ENCODE measurements at regions not wholly inside any gene's neighbourhood (a gene's known extent, or its start where the extent isn't known, plus 50 kb on each side); places are given as distances from the start of the nearest gene placed in this dataset.
A peak's percentile ranks its signal among the peaks of the same experiment; 100 is the strongest.
"Not testable (repeated sequence)": the region's sequence is repeated elsewhere in the genome, so short reads cannot be mapped to it uniquely, and the experiment has no call there.

- no peak for DNase-seq (ENCODE audit: low spot score)
Observed at GRCh38 chr1:98575955-98576354, 85.6 kb upstream of the SNX7 start.

DNA sequence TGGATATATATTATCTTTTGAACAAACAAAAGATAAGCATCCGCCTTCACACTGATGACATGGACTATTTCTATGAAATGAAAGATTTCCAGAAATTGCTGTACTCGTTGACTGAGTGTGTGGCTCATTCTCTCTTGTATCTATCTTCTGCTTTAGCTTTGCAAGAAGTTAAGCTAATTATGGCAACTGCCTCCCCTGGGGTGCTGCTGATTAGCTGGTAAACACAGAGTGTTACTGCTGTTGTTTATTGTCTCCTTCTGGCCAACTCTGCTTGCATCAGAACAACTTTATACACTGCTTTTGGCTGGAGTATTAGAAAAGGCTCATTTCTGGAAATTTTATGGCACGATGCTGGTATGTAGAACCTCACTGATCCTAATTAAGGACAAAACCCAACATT lies 95.6 kb upstream of the SNX7 start:
- DNase-seq (ENCODE audit: low spot score) = no peak

GRCh38 chr1:98559291-98559690 lies 102.2 kb upstream of the SNX7 start:
- no peak for DNase-seq (ENCODE audit: low spot score)

DNA sequence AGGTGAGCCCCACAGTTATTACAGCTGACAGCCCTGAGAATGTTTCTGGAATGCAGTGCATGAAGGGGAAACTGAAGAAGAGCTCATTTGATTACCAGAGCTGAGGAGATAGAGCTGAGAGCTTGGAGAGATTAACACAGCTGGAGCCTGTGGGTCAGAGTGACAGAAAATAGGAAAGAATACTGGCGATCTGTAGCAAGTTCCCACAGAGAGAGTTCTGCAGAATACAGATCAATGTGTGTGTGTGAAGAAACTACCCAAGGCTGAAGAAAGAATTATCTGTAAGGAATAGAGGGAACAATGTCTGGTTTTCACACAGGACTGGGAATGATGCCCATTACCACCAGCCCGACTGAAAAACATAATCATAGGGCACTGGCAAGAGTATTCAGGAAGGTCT lies 103.6 kb upstream of the SNX7 start:
- no peak for DNase-seq (ENCODE audit: low spot score)

- DNase-seq (ENCODE audit: low spot score) = peak; percentile 23
Observed at GRCh38 chr1:98556521-98557158, 104.9 kb upstream of the SNX7 start.

GRCh38 chr1:98555814-98556213 lies 105.7 kb upstream of the SNX7 start:
- no peak for DNase-seq (ENCODE audit: low spot score)

GRCh38 chr1:98552576-98553074 lies 108.9 kb upstream of the SNX7 start:
- not testable (repeated sequence) for DNase-seq (ENCODE audit: low spot score)

DNA sequence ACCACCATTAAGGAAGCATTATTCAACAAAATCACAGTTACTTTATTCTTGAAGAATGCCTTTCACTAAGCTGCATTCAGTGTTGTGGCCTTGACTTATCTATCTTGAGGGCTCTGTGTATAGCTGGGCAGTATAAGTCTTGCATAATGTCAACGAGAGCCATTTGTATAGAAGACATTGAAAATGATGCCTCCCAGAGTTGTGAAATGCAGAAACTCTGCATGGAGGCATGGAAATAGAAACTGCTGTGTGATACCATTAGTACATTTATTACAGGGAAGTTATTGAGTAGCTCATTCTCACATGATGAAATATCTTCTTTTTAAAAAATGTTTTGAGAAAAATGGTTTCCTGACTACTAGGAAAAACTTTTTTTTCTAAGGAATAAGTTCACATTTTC lies 111.4 kb upstream of the SNX7 start:
- no peak for DNase-seq (ENCODE audit: low spot score)

GRCh38 chr1:98546319-98546718 lies 115.2 kb upstream of the SNX7 start:
- DNase-seq (ENCODE audit: low spot score) = no peak

DNA sequence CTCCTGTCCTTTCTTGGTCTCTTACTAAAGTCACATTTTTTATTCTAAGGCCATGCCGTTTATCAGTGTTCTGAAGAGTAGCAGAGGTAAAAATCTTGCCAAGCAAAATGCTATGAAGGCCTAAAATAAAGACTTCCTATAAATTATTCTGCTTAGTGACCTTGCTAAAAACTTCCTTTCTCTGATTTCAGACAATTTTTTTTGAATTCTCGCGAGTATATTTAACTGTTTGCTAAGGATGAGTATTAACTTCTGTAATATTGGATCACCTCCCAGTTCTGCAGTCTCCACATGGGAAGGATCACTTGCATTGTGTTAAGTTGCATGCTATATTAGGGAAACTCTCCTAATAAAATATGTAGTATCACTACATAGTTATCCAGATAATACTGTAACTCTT lies 123.4 kb upstream of the SNX7 start:
- DNase-seq (ENCODE audit: low spot score) = no peak

DNA sequence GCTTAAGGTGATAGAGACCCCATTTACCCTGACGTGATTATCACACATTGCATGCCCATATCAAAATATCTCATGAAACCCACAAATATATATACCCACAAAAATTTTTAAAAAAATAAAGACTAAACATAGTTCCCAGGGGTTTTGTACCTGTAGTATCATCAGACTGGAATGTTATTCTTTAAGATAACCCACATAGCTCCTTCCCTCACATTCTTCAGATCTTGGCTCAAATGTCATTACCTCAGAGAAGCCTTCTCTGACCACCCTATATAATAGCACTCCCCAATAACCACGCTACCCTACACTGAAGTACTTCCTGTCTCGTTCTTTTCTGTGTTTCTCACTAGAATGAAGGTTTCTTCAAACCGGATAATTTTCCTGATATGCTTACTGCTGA lies 138.3 kb upstream of the SNX7 start:
- DNase-seq (ENCODE audit: low spot score) = peak; percentile 40

DNA sequence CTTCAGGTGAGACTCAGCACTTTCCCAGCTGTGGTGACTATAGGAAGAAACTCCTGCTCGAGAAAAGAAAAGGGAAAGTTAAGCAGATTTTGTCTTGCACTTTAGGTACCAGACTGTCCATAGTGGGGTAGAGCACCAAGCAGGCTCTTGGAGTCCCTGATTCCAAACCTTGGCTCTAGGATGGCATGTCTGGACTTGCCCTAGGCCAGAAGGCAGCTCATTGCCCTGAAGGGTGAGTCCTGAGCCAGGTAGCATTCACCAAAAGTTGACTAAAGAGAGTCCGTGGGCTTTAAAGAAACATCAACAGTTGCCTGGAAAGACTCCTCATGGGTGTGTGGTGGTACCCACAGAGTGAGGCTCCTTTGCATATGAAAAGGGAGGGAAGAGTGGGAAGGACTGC lies 145.2 kb upstream of the SNX7 start:
- no peak for DNase-seq (ENCODE audit: low spot score)

DNA sequence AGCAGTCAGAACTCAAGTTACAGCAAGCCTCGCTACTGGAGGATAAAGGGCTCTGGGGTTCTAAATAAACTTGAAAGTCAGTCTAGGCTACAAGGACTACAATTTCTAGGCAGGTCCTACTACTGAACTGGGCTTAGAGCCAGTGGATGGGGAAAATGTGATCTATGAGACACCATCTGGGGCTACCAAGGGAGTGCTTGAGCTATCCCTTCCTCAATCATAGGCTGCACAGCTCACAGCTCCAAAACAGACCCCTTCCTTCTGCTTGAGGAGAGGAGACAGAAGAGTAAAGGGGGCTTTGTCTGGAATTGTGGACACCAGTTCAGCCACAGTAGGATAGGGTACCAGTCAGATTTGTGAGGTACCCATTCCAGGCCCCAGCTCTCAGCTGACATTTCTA lies 145.8 kb upstream of the SNX7 start:
- no peak for DNase-seq (ENCODE audit: low spot score)

DNA sequence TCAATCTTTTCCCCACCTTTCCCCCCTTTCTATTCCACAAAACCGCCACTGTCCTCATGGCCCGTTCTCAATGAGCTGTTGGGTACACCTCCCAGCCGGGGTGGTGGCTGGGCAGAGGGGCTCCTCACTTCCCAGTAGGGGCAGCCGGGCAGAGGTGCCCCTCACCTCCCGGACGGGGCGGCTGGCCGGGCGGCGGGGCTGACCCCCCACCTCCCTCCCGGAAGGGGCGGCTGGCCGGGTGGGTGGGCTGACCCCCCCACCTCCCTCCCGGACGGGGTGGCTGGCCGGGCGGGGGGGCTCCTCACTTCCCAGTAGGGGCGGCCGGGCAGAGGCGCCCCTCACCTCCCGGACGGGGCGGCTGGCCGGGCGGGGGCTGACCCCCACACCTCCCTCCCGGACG lies 149.3 kb upstream of the SNX7 start:
- not testable (repeated sequence) for DNase-seq (ENCODE audit: low spot score)

GRCh38 chr1:98503771-98504170 lies 157.8 kb upstream of the SNX7 start:
- no peak for DNase-seq (ENCODE audit: low spot score)

DNA sequence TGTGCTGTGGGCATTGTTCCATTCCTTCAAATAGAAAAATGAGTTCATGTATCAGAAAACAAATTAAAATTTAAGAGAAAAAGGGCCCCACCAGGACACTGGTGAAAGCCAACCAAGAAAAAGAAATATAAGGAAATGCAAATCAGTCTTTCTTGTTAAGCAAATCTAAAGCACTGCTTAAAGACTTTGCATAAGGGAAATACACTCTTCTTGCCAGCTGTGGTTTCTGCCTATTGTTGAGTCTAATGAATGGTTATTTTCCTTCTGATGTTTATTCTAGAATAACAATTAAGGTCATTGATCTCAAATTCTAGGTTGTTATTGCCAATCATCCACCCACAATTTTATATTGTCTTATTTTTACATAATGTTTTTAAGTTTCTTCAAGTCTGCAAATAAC lies 158.6 kb upstream of the SNX7 start:
- DNase-seq (ENCODE audit: low spot score) = no peak

DNA sequence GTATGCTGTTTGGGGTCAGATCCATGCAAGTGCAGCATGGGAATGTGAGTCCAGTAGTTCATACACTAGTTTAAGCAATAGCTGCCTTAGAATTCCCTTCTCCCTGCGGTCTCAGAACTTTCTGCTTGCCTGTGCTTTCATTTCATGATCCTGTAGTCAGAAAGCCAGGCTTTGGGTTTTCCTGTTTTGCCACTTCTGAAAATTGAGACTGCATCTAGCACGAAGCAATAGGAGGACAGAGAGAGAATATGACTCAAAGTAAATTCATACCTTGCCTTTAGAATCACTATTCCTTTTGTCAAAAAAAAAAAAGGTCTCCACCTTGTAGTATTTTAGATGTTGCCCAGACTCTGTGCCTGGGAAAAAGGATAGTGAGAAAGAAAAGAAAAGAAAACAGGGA lies 161.2 kb upstream of the SNX7 start:
- no peak for DNase-seq (ENCODE audit: low spot score)

DNA sequence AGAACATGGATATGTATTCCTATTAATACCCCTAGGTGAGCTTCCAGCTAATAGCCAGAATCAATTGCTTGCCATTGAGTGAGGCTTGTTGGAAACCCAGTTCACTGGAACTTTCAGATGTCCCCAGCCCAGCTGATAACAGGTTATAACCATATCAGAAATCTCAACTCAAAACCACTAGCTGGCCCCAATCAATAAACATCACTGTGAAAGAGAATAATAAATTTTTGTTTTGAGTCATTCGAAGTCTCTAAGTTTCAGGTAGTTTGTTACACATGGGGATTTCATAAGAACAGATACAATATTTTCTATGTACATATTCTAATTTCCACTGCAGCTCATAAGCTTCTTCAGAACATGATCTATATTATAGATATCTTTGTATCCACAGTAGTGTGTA lies 162.9 kb upstream of the SNX7 start:
- DNase-seq (ENCODE audit: low spot score) = no peak

DNA sequence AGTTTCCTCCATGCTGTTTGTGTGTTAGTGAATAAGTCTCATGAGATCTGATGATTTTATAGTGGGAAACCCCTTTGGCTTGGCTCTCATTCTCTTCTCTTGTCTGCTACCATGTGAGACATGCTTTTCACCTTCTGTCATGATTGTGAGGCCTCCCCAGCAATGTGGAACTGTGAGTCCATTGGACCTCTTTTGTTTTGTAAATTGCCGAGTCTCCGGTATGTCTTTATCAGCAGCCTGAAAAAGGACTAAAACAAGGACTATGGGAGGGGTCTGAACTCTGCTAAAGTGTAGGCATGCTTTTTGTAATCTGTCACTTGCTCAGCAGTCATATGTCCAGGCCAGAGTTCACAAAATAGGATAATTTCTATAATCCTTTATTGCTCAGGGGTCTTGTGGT lies 164.0 kb upstream of the SNX7 start:
- no peak for DNase-seq (ENCODE audit: low spot score)

DNA sequence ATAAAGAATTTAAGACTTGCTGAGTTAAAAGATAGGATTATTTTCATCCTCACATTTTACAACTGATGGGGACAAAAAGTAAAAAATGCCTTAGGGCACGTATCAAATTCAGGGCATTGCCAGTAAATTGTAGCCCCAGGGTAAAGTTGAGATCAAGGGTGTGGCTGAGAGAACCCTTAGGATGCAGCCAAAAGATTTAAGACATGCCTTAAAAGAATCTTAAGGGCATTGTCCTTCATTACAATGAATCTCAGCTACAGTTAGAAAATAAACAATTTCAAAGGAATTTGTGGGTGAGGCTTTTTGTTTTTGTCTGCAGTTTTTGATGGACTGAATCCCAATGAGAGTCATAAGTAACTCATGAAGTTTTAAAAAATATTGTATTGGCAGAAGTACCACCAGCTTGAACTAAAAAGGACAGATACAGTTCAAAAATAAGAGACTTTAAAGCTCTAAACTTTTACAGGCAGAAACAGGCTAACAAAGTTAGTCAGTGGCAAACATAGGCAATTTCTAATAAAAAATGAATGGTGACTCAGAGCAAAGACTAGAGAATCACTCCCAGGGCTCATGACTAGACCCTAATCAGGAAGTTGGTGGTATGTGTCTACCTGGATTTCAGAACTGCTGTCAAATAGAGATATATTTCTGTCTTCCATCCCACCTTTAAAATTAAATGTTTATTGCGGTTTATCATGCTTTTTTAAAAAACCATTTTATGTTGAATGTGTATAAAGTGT lies 165.1 kb upstream of the SNX7 start:
- DNase-seq (ENCODE audit: low spot score) = peak; percentile 38

GRCh38 chr1:98493469-98493868 lies 168.1 kb upstream of the SNX7 start:
- DNase-seq (ENCODE audit: low spot score) = no peak

- no peak for DNase-seq (ENCODE audit: low spot score)
Observed at GRCh38 chr1:98490099-98490498, 171.4 kb upstream of the SNX7 start.

- DNase-seq (ENCODE audit: low spot score) = no peak
Observed at GRCh38 chr1:98487620-98488019, 173.9 kb upstream of the SNX7 start.

GRCh38 chr1:98482611-98483010 lies 178.9 kb upstream of the SNX7 start:
- DNase-seq (ENCODE audit: low spot score) = no peak

Data from A172 (cell line).